ENCODE measurements at regions not wholly inside any gene's neighbourhood (a gene's known extent, or its start where the extent isn't known, plus 50 kb on each side); places are given as distances from the start of the nearest gene placed in this dataset.

GRCh38 chr3:34882764-34883163 lies 756.6 kb upstream of the ARPP21 start:
- TF ChIP-seq CTCF (IDR thresholded peaks at IDR 0.05), result no peak
- TF ChIP-seq POLR2A (IDR thresholded peaks at IDR 0.05), result no peak

Measured in tibial nerve (tissue), 3 donors.